Panc1 (cell line): ENCODE measurements at regions not wholly inside any gene's neighbourhood (a gene's known extent, or its start where the extent isn't known, plus 50 kb on each side); places are given as distances from the start of the nearest gene placed in this dataset.

Experiments used
- ATAC-seq: fragments of 200-7000 bp; cut with Tn5 transposase; 2 replicates; pipeline ENCODE4 v1.9.1; 2020; ENCODE audit warnings: mild to moderate bottlenecking, moderate library complexity
- BruUV-seq: library from RNA; stranded (reverse); fragments of 400-500 nt; replicated peaks from 2 replicates; lab custom pipeline; 2021; lab: Mats Ljungman, UMichigan
- CTCF ChIA-PET: fragments of 300-600 bp; sonication (Branson Sonifier 250); formaldehyde crosslinking; loops from one replicate; lab custom pipeline; 2022; ENCODE audit warnings: antibody characterized with exemption; lab: Charles Lee
- POLR2A ChIA-PET: fragments of 300-600 bp; sonication (Branson Sonifier 250); formaldehyde crosslinking; loops from one replicate; lab custom pipeline; 2022; ENCODE audit warnings: antibody characterized with exemption; lab: Charles Lee
- DNase-seq: peaks from one replicate; pipeline ENCODE4 v3.0.0-alpha.2; 2010; ENCODE audit warnings: low read depth, low spot score
- H3K27ac ChIP-seq: 2 replicates; pipeline ENCODE4 v1.5.1; 2011; ENCODE audit warnings: mild to moderate bottlenecking, low read length, inconsistent platforms
- H3K27me3 ChIP-seq: fragments of 200-500 bp; sonication (Bioruptor generic); 2 replicates; pipeline ENCODE4 v1.6.0; 2014; ENCODE audit warnings: low read length, inconsistent platforms; ENCODE audit not compliant: control insufficient read depth, insufficient read depth
- H3K36me3 ChIP-seq: fragments of 200-500 bp; sonication (Bioruptor generic); 2 replicates; pipeline ENCODE4 v1.5.1; 2014; ENCODE audit warnings: inconsistent platforms, mild to moderate bottlenecking, low read length, moderate library complexity; ENCODE audit not compliant: control insufficient read depth, insufficient read depth
- H3K4me1 ChIP-seq: 2 replicates; pipeline ENCODE4 v1.5.1; 2011; ENCODE audit warnings: inconsistent platforms, mild to moderate bottlenecking, low read length, moderate library complexity; ENCODE audit not compliant: control insufficient read depth, insufficient read depth
- H3K4me3 ChIP-seq, 2 experiments: 2 replicates each; pipeline ENCODE4 v1.5.1; 2011 to 2012; ENCODE audit warnings: low read depth in 2 of 2, low read length in 2 of 2, mild to moderate bottlenecking in 2 of 2, inconsistent platforms in 1 of 2, moderate library complexity in 1 of 2
- H3K9me3 ChIP-seq: fragments of 200-500 bp; sonication (Bioruptor generic); 2 replicates; pipeline ENCODE4 v1.5.1; 2014; ENCODE audit warnings: low read depth, mild to moderate bottlenecking, inconsistent platforms, low read length, moderate library complexity; ENCODE audit not compliant: control insufficient read depth, insufficient read depth
- POLR2AphosphoS5 ChIP-seq: IDR thresholded peaks from 2 replicates; pipeline ENCODE4 v1.6.1; 2012; ENCODE audit warnings: mild to moderate bottlenecking, low read depth, low read length, moderate library complexity
- SIN3A ChIP-seq: IDR thresholded peaks from 2 replicates; pipeline ENCODE4 v1.6.1; 2012; ENCODE audit warnings: low read depth, mild to moderate bottlenecking, low read length, moderate library complexity, borderline replicate concordance; ENCODE audit not compliant: insufficient read depth
- TCF7L2 ChIP-seq: IDR thresholded peaks from 2 replicates; pipeline ENCODE4 v1.6.1; 2011; ENCODE audit warnings: mild to moderate bottlenecking, low read depth, low read length, inconsistent platforms
- in situ Hi-C: cut with HindIII; loops from 2 replicates; pipeline ENCODE4 v1.10.0; 2016; ENCODE audit warnings: low sequenced_read_pairs, low pct_unique_long_range_greater_than_20kb
- intact Hi-C: fragments of 100-400 bp; cut with micrococcal nuclease; formaldehyde crosslinking; loops from one replicate; pipeline ENCODE4 v1.10.0; 2022; ENCODE audit not compliant: unreplicated experiment
- TF ChIP-seq, protein P1 (sequence below): fragments of 450-650 bp; IDR thresholded peaks from 2 replicates; pipeline ENCODE4 v1.5.1; 2017; ENCODE audit warnings: mild to moderate bottlenecking
- TF ChIP-seq, protein P2 (sequence below), 2 experiments: IDR thresholded peaks; 2 replicates each; pipeline ENCODE4 v1.6.1; 2011 to 2012; ENCODE audit warnings: low read depth in 2 of 2, control low read depth in 1 of 2, low read length in 1 of 2, mild to moderate bottlenecking in 1 of 2, moderate library complexity in 1 of 2; ENCODE audit not compliant: insufficient read depth in 1 of 2

DNA sequence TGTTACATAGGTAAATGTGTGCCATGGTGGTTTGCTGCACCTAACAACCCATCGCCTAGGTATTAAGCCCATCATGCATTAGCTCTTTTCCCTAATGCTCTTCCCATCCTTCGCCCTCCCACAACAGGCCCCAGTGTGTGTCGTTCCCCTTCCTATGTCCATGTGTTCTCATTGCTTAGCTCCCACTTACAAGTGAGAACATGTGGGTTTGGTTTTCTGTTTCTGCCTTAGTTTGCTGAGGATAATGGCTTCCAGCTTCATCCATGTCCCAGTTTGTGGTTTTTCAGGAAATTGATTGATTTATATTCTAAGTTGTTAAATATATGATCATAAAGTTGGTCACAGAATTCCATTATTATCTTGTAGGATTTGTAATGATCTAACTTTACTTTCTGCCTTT is 85.3 kb upstream of the CAST start:
- Histone ChIP-seq H3K4me3 (no peak overlapping the region), H3K27me3 (peaks cover 2% of the 10 kb centered on the region; the same call in 1 of the 2 replicates), H3K36me3 (no peaks in the 10 kb centered on the region), H3K4me1 (no peaks in the 10 kb centered on the region), H3K27ac (no peak overlapping the region), H3K9me3 (no peaks in the 10 kb centered on the region)
- ChIA-PET POLR2A (no interaction called here), CTCF (no interaction called here)
- TF ChIP-seq TCF7L2 (no peak), POLR2AphosphoS5 (no peak), SIN3A (no peak)
- TF ChIP-seq, protein P1, sequence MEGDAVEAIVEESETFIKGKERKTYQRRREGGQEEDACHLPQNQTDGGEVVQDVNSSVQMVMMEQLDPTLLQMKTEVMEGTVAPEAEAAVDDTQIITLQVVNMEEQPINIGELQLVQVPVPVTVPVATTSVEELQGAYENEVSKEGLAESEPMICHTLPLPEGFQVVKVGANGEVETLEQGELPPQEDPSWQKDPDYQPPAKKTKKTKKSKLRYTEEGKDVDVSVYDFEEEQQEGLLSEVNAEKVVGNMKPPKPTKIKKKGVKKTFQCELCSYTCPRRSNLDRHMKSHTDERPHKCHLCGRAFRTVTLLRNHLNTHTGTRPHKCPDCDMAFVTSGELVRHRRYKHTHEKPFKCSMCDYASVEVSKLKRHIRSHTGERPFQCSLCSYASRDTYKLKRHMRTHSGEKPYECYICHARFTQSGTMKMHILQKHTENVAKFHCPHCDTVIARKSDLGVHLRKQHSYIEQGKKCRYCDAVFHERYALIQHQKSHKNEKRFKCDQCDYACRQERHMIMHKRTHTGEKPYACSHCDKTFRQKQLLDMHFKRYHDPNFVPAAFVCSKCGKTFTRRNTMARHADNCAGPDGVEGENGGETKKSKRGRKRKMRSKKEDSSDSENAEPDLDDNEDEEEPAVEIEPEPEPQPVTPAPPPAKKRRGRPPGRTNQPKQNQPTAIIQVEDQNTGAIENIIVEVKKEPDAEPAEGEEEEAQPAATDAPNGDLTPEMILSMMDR, result no peak
- TF ChIP-seq, protein P2, sequence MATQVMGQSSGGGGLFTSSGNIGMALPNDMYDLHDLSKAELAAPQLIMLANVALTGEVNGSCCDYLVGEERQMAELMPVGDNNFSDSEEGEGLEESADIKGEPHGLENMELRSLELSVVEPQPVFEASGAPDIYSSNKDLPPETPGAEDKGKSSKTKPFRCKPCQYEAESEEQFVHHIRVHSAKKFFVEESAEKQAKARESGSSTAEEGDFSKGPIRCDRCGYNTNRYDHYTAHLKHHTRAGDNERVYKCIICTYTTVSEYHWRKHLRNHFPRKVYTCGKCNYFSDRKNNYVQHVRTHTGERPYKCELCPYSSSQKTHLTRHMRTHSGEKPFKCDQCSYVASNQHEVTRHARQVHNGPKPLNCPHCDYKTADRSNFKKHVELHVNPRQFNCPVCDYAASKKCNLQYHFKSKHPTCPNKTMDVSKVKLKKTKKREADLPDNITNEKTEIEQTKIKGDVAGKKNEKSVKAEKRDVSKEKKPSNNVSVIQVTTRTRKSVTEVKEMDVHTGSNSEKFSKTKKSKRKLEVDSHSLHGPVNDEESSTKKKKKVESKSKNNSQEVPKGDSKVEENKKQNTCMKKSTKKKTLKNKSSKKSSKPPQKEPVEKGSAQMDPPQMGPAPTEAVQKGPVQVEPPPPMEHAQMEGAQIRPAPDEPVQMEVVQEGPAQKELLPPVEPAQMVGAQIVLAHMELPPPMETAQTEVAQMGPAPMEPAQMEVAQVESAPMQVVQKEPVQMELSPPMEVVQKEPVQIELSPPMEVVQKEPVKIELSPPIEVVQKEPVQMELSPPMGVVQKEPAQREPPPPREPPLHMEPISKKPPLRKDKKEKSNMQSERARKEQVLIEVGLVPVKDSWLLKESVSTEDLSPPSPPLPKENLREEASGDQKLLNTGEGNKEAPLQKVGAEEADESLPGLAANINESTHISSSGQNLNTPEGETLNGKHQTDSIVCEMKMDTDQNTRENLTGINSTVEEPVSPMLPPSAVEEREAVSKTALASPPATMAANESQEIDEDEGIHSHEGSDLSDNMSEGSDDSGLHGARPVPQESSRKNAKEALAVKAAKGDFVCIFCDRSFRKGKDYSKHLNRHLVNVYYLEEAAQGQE (IDR thresholded peaks at IDR 0.05; ENCODE audit: insufficient read depth in 1 of 2, low read depth in 2 of 2, low read length in 1 of 2), result no peak
- in situ Hi-C loops (no loop called here), intact Hi-C loops (no loop called here)
- BruUV-seq, result no TSS peak
- ATAC-seq (no peak), DNase-seq (no peak)

DNA sequence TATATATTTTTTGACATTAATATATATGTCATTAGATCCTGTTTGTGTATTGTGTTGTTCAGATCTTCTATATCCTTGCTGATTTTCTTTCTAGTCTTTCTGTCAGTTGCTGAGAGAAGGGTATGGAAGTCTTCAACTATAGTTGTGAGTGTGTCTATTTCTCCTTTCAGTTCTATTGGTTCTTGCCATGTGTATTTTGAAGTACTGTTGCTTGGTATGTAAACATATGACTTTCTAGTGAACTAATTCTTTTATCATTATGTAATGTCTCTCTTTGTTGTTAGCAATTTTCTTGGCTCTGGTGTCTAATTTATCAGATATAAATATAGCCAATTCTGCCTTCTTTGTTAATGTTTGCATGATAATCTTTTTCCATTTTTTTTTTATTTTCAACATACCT is 84.3 kb upstream of the CAST start:
- Histone ChIP-seq H3K36me3 (no peaks in the 10 kb centered on the region), H3K9me3 (no peaks in the 10 kb centered on the region), H3K4me1 (no peaks in the 10 kb centered on the region), H3K27me3 (peaks cover 2% of the 10 kb centered on the region; the same call in 1 of the 2 replicates), H3K4me3 (no peak overlapping the region), H3K27ac (no peak overlapping the region)
- no peak for TF ChIP-seq TCF7L2
- TF ChIP-seq SIN3A, result no peak
- no peak for ATAC-seq
- intact Hi-C loops, result no loop called here
- BruUV-seq, result no TSS peak
- POLR2A ChIA-PET, result no interaction called here
- CTCF ChIA-PET, result no interaction called here
- in situ Hi-C loops, result no loop called here
- DNase-seq, result no peak

DNA sequence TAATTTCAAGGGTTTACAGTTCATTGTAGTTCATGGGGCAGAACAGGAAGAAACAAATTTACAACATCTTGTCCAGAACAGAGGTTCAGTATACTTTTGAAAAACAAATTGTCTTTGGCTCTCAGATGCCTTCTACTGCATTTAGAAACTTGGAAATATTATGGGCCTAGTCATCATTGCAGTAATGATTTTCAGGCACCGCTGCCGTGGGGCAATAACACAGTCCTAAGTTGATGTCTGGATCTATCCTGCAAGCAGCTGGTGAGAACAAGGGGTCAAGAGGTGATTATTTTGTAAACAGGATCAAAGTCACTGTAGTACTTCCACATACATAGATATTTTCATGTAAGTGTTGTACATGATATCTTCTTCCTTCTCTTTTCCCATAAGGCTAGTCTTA is 82.5 kb upstream of the CAST start:
- POLR2A ChIA-PET, result no interaction called here
- intact Hi-C loops, result no loop called here
- no peak for ATAC-seq
- no peak overlapping the region for H3K27ac ChIP-seq
- H3K27me3 ChIP-seq, result peaks cover 6% of the 10 kb centered on the region
- H3K36me3 ChIP-seq, result no peaks in the 10 kb centered on the region
- TF ChIP-seq POLR2AphosphoS5 (no peak), TCF7L2 (no peak)
- BruUV-seq, result no TSS peak
- CTCF ChIA-PET, result no interaction called here
- in situ Hi-C loops, result no loop called here
- H3K4me3 ChIP-seq, result no peak overlapping the region
- no peaks in the 10 kb centered on the region for H3K9me3 ChIP-seq
- DNase-seq, result no peak
- H3K4me1 ChIP-seq, result no peaks in the 10 kb centered on the region
